Stimulated activated CD4-positive, alpha-beta T cell treated with anti-CD3 and anti-CD28 coated beads, Interleukin-1b, Interleukin-23, amount 100 ng/mL, for 4 hours (primary cell): ENCODE measurements at regions not wholly inside any gene's neighbourhood (a gene's known extent, or its start where the extent isn't known, plus 50 kb on each side); places are given as distances from the start of the nearest gene placed in this dataset.

ENCODE experiments used
- DNase-seq, 2 donors: peaks; one replicate each; pipeline ENCODE4 v3.0.0-alpha.2; 2020; ENCODE audit warnings: low read depth in 2 of 2

DNA sequence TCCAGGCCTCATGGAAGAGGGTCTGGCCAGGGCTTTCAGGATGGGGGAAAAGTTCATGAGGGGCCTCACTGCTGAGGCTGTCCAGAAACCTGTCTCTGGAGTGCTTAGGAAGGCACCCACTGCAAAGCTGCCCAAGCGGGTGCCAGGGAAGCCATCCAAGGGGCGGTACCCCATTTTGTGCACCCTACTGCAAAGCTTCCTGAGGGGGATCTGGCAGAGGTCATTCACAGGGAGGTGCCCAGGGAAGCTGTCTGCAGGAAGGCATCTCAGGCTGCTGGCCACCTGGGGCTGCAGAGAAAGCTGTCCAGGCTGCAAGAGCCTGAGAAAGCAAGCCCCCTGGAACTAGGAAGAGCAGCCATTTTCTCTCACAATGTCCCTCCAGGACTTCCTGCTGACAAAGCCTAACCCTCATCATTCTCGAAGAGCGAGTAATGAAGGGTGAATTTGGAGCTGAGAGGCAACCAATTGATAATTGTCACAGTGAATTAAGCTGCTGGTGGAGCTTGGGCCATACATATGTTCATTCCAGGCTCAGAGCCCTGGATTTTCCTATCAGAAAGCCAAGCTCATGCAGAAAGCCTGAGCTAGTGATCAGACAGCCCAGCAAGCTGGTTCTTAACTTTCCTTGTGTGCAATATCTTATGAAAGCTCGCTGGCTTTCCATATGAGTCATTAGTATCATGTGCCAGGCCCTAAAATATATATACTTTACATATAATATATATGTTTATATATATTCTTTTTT, 62.2 kb upstream of the SLC22A16 start:
- no peak for DNase-seq

DNA sequence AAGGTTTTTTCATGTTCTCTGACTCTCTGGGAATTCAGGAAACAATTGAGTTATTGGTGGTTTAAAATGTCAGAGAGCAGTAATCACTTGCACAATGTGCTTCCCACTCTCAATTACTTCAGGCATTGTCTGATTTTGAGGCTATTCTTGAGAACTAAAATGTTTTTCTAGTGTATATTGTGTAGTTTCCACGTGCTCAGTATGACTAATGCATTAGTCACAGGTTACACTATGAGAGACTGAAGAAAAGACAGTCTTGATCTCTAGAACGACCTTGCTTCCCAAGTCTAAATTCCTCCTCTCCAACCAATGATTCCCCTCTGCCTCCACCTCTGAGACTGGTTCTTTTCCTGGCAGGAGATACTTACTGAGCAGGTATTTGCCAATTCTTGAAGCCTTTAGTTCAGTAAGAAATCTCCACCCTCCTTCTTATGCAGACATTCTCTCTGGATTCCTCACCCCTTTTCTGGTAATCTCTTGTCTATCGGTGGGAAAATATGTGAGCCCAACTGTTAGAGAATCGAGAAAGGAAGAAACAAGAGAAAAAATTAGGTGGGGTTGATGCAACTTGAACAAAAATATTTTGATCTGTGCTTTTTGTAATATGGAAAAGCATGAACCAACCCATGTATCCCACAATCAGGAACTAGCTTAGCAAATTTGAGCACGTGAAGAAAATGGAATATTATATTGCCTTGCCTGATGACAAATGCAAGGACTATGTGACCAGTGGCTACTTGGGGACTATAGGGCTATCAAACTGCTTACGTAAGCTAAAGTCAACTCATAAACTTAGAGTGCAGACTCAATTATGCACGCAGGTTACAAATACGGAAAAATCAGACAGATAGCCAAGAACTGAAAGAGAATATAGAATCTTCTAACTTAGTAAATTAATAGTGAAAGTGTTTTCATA, 61.1 kb upstream of the SLC22A16 start:
- no peak for DNase-seq

- no peak for DNase-seq
Measured at GRCh38 chr6:110534731-110535492, 58.5 kb upstream of the SLC22A16 start.

DNA sequence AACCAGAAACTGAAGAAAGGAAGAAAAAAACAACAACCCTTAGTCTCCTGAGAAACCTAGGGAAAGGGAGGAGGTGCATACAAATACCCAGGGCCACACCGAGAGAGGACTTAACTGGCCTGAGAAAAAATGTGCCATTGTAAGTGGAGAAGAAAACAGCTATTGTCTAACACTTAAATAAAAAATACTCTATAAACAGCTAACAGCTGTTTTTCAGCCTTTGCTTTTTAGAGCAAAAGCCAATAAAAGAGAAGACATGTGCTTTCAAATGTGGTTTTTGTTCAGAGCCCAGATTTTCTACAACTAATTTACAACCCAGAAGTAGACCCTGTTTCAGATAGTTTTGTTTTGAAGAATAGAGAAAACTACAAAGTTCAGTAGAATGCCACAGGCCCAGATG, 56.0 kb upstream of the SLC22A16 start:
- no peak for DNase-seq

DNA sequence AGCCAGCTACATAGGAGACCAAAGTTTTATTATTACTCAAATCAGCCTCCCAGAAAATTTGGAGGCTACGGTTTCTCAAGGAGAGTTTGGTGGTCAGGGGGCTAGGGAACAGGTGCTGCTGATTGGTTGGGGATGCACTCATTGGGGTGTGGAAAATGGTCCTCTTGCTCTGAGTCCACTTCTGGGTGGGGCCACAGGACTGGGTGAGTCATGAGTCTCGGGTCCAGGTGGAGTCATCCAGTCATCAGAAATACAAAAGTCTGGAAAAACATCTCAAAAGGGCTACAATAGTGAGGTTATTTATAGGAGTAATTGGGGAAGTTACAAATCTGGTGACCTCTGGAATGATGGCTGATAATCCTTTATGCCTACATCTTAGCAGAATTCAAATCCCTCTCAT, 54.3 kb upstream of the SLC22A16 start:
- DNase-seq, result no peak

DNA sequence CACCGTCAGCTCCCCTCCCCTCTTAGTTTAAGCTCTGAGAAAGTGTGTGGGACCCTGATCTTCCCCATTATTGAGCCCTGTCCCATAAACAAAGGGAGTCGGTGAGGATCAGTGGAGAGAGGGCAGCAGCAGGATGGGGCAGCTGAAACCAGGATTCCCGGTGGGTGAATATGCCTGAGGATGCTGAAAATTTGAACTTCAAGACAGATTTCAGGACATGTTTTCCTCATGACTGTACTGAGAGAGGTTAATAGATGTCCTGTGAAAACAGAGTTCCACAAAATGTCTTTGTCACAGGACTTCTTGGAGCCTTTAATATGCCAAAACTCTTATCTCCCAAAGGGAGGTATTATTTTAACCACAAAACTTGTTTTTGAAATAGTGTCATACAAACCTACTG, 53.5 kb upstream of the SLC22A16 start:
- DNase-seq, result no peak

- no peak for DNase-seq
Measured at GRCh38 chr6:110529355-110529754, 52.9 kb upstream of the SLC22A16 start.

- DNase-seq, result no peak
Measured at GRCh38 chr6:110528930-110529325, 52.5 kb upstream of the SLC22A16 start.

- DNase-seq, result peak; percentile 16 to 46
Measured at GRCh38 chr6:110528101-110528929, 51.9 kb upstream of the SLC22A16 start.

- DNase-seq, result no peak
Measured at GRCh38 chr6:110527516-110527915, 51.1 kb upstream of the SLC22A16 start.

DNA sequence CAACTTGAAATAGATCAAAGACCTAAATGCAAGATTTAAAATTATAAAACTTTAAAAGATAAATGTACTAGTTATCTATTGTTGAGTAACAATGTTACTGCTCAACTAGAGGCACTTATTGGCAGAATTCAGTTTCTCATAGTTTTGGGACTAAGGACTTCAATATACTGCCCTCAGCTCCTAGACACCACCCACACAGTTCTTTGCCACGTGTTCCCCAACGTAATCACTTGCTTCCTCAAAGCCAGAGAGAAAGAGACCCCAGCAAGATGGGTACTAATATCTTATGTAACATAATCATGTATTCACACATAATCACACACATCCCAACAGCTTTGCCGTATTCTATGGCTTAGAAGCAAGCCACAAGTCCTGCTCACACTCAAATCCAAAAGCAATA, 50.3 kb upstream of the SLC22A16 start:
- DNase-seq, result no peak
